Activated CD4-positive, alpha-beta T cell treated with anti-CD3 and anti-CD28 coated beads, Interleukin-2, amount 50 U/mL, for 1 hour (primary cell): ENCODE measurements at regions not wholly inside any gene's neighbourhood (a gene's known extent, or its start where the extent isn't known, plus 50 kb on each side); places are given as distances from the start of the nearest gene placed in this dataset.

Experiments used
- DNase-seq: peaks from one replicate; pipeline ENCODE4 v3.0.0-alpha.2; 2020

- no peak for DNase-seq
These were observed 136.5 kb downstream of the DSEL start for GRCh38 chr18:67379981-67380380.

- DNase-seq: no peak
These were observed 140.1 kb downstream of the DSEL start for GRCh38 chr18:67376372-67376771.

- no peak for DNase-seq
These were observed 142.9 kb downstream of the DSEL start for GRCh38 chr18:67373636-67374035.

GRCh38 chr18:67367540-67367939, 149.0 kb downstream of the DSEL start:
- DNase-seq: no peak

- no peak for DNase-seq
These were observed 152.8 kb downstream of the DSEL start for GRCh38 chr18:67363694-67364093.

GRCh38 chr18:67362906-67363305, 153.6 kb downstream of the DSEL start:
- no peak for DNase-seq

GRCh38 chr18:67359873-67360838, 156.4 kb downstream of the DSEL start:
- no peak for DNase-seq

- no peak for DNase-seq
These were observed 157.6 kb downstream of the DSEL start for GRCh38 chr18:67358947-67359346.

GRCh38 chr18:67354692-67355091, 161.8 kb downstream of the DSEL start:
- DNase-seq: no peak

GRCh38 chr18:67354091-67354490, 162.4 kb downstream of the DSEL start:
- DNase-seq: no peak

- DNase-seq: no peak
These were observed 169.1 kb downstream of the DSEL start for GRCh38 chr18:67347438-67347837.

GRCh38 chr18:67342159-67342558, 174.4 kb downstream of the DSEL start:
- DNase-seq: no peak

GRCh38 chr18:67337696-67338095, 178.8 kb downstream of the DSEL start:
- no peak for DNase-seq

- DNase-seq: no peak
These were observed 184.7 kb downstream of the DSEL start for GRCh38 chr18:67331857-67332256.

- DNase-seq: no peak
These were observed 197.4 kb downstream of the DSEL start for GRCh38 chr18:67319109-67319508.

GRCh38 chr18:67318651-67319050, 197.9 kb downstream of the DSEL start:
- DNase-seq: no peak

GRCh38 chr18:67310826-67311225, 205.7 kb downstream of the DSEL start:
- DNase-seq: no peak

- DNase-seq: no peak
These were observed 207.7 kb downstream of the DSEL start for GRCh38 chr18:67308819-67309218.

- no peak for DNase-seq
These were observed 211.1 kb downstream of the DSEL start for GRCh38 chr18:67305466-67305865.

GRCh38 chr18:67302043-67302442, 214.5 kb downstream of the DSEL start:
- DNase-seq: no peak

GRCh38 chr18:67301592-67301991, 214.9 kb downstream of the DSEL start:
- no peak for DNase-seq

GRCh38 chr18:67300498-67300897, 216.0 kb downstream of the DSEL start:
- peak; percentile 9 for DNase-seq

- no peak for DNase-seq
These were observed 223.7 kb downstream of the DSEL start for GRCh38 chr18:67292814-67293213.

- no peak for DNase-seq
These were observed 226.1 kb downstream of the DSEL start for GRCh38 chr18:67290421-67290820.

- no peak for DNase-seq
These were observed 230.9 kb downstream of the DSEL start for GRCh38 chr18:67285583-67285982.
